BLaER1 treated with 17β-estradiol and CSF1 and Interleukin-3, amounts not matched to agents 10 nM and 100 nM (cell line): ENCODE measurements at regions not wholly inside any gene's neighbourhood (a gene's known extent, or its start where the extent isn't known, plus 50 kb on each side); places are given as distances from the start of the nearest gene placed in this dataset.
"Not testable (repeated sequence)": the region's sequence is repeated elsewhere in the genome, so short reads cannot be mapped to it uniquely, and the experiment has no call there.

Source experiments
- H3K27ac ChIP-seq, 11 experiments: shearing (Covaris generic); formaldehyde crosslinking; 2 replicates each; pipeline ENCODE4 v1.8.1; 2022
- H3K27me3 ChIP-seq, 11 experiments: shearing (Covaris generic); formaldehyde crosslinking; 2 replicates each; pipeline ENCODE4 v1.8.1; 2022
- H3K36me3 ChIP-seq, 11 experiments: shearing (Covaris generic); formaldehyde crosslinking; 2 replicates each; pipeline ENCODE4 v1.8.1; 2022
- H3K4me1 ChIP-seq, 10 experiments: shearing (Covaris generic); formaldehyde crosslinking; 2 replicates each; pipeline ENCODE4 v1.8.1; 2022
- H3K4me2 ChIP-seq, 11 experiments: shearing (Covaris generic); formaldehyde crosslinking; 2 replicates each; pipeline ENCODE4 v1.8.1; 2022
- H3K4me3 ChIP-seq, 10 experiments: shearing (Covaris generic); formaldehyde crosslinking; 2 replicates each; pipeline ENCODE4 v1.8.1; 2022
- H3K9ac ChIP-seq, 11 experiments: shearing (Covaris generic); formaldehyde crosslinking; 2 replicates each; pipeline ENCODE4 v1.8.1; 2022
- H3K9me3 ChIP-seq, 11 experiments: shearing (Covaris generic); formaldehyde crosslinking; replicated peaks in 1 of 11; 2 replicates each; pipeline ENCODE4 v1.8.1; 2022
- H4K20me1 ChIP-seq, 11 experiments: shearing (Covaris generic); formaldehyde crosslinking; 2 replicates each; pipeline ENCODE4 v1.8.1; 2022
- Cebpa-rat ChIP-seq, 11 experiments: shearing (Covaris generic); IDR thresholded peaks; 2 replicates each; pipeline ENCODE4 v1.8.1; 2022

GRCh38 chr4:86413426-86413825, 53.6 kb upstream of the MAPK10 start:
- not testable (repeated sequence) for H3K4me1 ChIP-seq, H3K27ac ChIP-seq, H4K20me1 ChIP-seq, H3K4me3 ChIP-seq, H3K36me3 ChIP-seq, H3K4me2 ChIP-seq, H3K27me3 ChIP-seq, H3K9ac ChIP-seq
- H3K9me3 ChIP-seq, result peaks cover 0 to 24% (median 0%) of the 10 kb centered on the region in 11 experiments; a peak in 3 of 22 replicates

- Histone ChIP-seq H4K20me1 (no peaks in the 10 kb centered on the region), H3K27ac (no peak overlapping the region), H3K4me2 (0 out of 22 replicates have a peak overlapping the region, but pooled peaks of 1 of the 11 experiments have one; percentile 1), H3K4me3 (no peak overlapping the region), H3K9ac (no peak overlapping the region), H3K27me3 (no peaks in the 10 kb centered on the region), H3K4me1 (0 out of 20 replicates have a peak, but pooled peaks cover 0 to 4% (median 0%) of the 10 kb centered on the region in 10 experiments), H3K9me3 (peaks cover 0 to 19% (median 0%) of the 10 kb centered on the region in 11 experiments; a peak in 3 of 22 replicates), H3K36me3 (no peaks in the 10 kb centered on the region)
- no peak for TF ChIP-seq Cebpa-rat (IDR thresholded peaks at IDR 0.05)
Observed at GRCh38 chr4:86414686-86415085, 54.8 kb upstream of the MAPK10 start.

GRCh38 chr4:86416081-86416480, 56.2 kb upstream of the MAPK10 start:
- Histone ChIP-seq H3K27me3 (no peaks in the 10 kb centered on the region), H4K20me1 (no peaks in the 10 kb centered on the region), H3K27ac (no peak overlapping the region), H3K9ac (no peak overlapping the region), H3K4me1 (0 out of 20 replicates have a peak, but pooled peaks cover 0 to 4% (median 0%) of the 10 kb centered on the region in 10 experiments), H3K36me3 (no peaks in the 10 kb centered on the region), H3K9me3 (peaks cover 0 to 19% (median 0%) of the 10 kb centered on the region in 11 experiments; a peak in 2 of 22 replicates), H3K4me2 (no peak overlapping the region), H3K4me3 (no peak overlapping the region)
- no peak for TF ChIP-seq Cebpa-rat (IDR thresholded peaks at IDR 0.05)

- H3K36me3 ChIP-seq, result no peaks in the 10 kb centered on the region
- no peaks in the 10 kb centered on the region for H3K27me3 ChIP-seq
- H3K4me2 ChIP-seq, result no peak overlapping the region
- no peak for TF ChIP-seq Cebpa-rat (IDR thresholded peaks at IDR 0.05)
- no peak overlapping the region for H3K9ac ChIP-seq
- H3K9me3 ChIP-seq, result no peaks in the 10 kb centered on the region
- H3K4me3 ChIP-seq, result no peak overlapping the region
- H3K4me1 ChIP-seq, result no peaks in the 10 kb centered on the region
- no peak overlapping the region for H3K27ac ChIP-seq
- H4K20me1 ChIP-seq, result no peaks in the 10 kb centered on the region
Observed at GRCh38 chr4:86421461-86421860, 61.6 kb upstream of the MAPK10 start.

GRCh38 chr4:86431543-86432116, 71.8 kb upstream of the MAPK10 start:
- no peak for TF ChIP-seq Cebpa-rat (IDR thresholded peaks at IDR 0.05)
- Histone ChIP-seq H3K36me3 (no peaks in the 10 kb centered on the region), H3K4me2 (no peak overlapping the region), H4K20me1 (no peaks in the 10 kb centered on the region), H3K4me1 (no peaks in the 10 kb centered on the region), H3K27me3 (no peaks in the 10 kb centered on the region), H3K9ac (no peak overlapping the region), H3K4me3 (no peak overlapping the region), H3K27ac (no peak overlapping the region), H3K9me3 (no peaks in the 10 kb centered on the region)

GRCh38 chr4:86432559-86433134, 72.8 kb upstream of the MAPK10 start:
- H3K4me1 ChIP-seq, result no peaks in the 10 kb centered on the region
- no peak overlapping the region for H3K27ac ChIP-seq

GRCh38 chr4:86439293-86439692, 79.4 kb upstream of the MAPK10 start:
- Histone ChIP-seq H3K9me3 (peaks cover 0 to 8% (median 2%) of the 10 kb centered on the region in 11 experiments; a peak in 10 of 22 replicates), H4K20me1 (no peaks in the 10 kb centered on the region)

More at GRCh38 chr4:86432559-86433134, 72.8 kb upstream of the MAPK10 start:
- Histone ChIP-seq H3K4me3 (no peak overlapping the region), H3K9me3 (no peaks in the 10 kb centered on the region), H3K36me3 (no peaks in the 10 kb centered on the region), H3K27me3 (no peaks in the 10 kb centered on the region), H4K20me1 (no peaks in the 10 kb centered on the region), H3K4me2 (no peak overlapping the region), H3K9ac (no peak overlapping the region)
- TF ChIP-seq Cebpa-rat (IDR thresholded peaks at IDR 0.05), result no peak

GRCh38 chr4:86441175-86441936, 81.5 kb upstream of the MAPK10 start:
- Histone ChIP-seq H3K4me3 (no peak overlapping the region), H3K27ac (no peak overlapping the region), H3K4me2 (peak overlapping the region in 7 of 11 experiments; percentile 4 to 45 (median 21); a peak in 10 of 22 replicates), H4K20me1 (no peaks in the 10 kb centered on the region), H3K4me1 (peaks cover 12 to 28% (median 19%) of the 10 kb centered on the region in 10 experiments), H3K9ac (no peak overlapping the region), H3K36me3 (no peaks in the 10 kb centered on the region), H3K27me3 (no peaks in the 10 kb centered on the region), H3K9me3 (peaks cover 0 to 18% (median 9%) of the 10 kb centered on the region in 11 experiments; a peak in 12 of 22 replicates)
- peak in 1 of 11 experiments; percentile 37; a peak in 1 of 22 replicates for TF ChIP-seq Cebpa-rat (IDR thresholded peaks at IDR 0.05)

More at GRCh38 chr4:86439293-86439692, 79.4 kb upstream of the MAPK10 start:
- H3K36me3 ChIP-seq, result no peaks in the 10 kb centered on the region
- no peaks in the 10 kb centered on the region for H3K27me3 ChIP-seq
- no peak overlapping the region for H3K27ac ChIP-seq
- no peak for TF ChIP-seq Cebpa-rat (IDR thresholded peaks at IDR 0.05)
- H3K4me1 ChIP-seq, result peaks cover 12 to 28% (median 19%) of the 10 kb centered on the region in 10 experiments
- no peak overlapping the region for H3K4me3 ChIP-seq
- no peak overlapping the region for H3K4me2 ChIP-seq
- no peak overlapping the region for H3K9ac ChIP-seq

GRCh38 chr4:86442881-86443280, 83.0 kb upstream of the MAPK10 start:
- peaks cover 0 to 18% (median 9%) of the 10 kb centered on the region in 11 experiments; a peak in 12 of 22 replicates for H3K9me3 ChIP-seq
- H3K4me1 ChIP-seq, result peaks cover 12 to 28% (median 19%) of the 10 kb centered on the region in 10 experiments
- H3K9ac ChIP-seq, result no peak overlapping the region
- H3K36me3 ChIP-seq, result no peaks in the 10 kb centered on the region
- TF ChIP-seq Cebpa-rat (IDR thresholded peaks at IDR 0.05), result no peak
- H4K20me1 ChIP-seq, result no peaks in the 10 kb centered on the region
- H3K27me3 ChIP-seq, result no peaks in the 10 kb centered on the region
- H3K27ac ChIP-seq, result no peak overlapping the region
- peak overlapping the region; percentile 44 to 76 (median 63) for H3K4me2 ChIP-seq
- H3K4me3 ChIP-seq, result no peak overlapping the region
